SKM-1 treated with dmso at 0.1 percent for 144 hours (cell line): ENCODE measurements at regions not wholly inside any gene's neighbourhood (a gene's known extent, or its start where the extent isn't known, plus 50 kb on each side); places are given as distances from the start of the nearest gene placed in this dataset.

ENCODE experiments used
- DNase-seq: peaks from one replicate; lab custom pipeline; 2025; ENCODE audit not compliant: unreplicated experiment; lab: John Stamatoyannopoulos, UW

- no peak for DNase-seq
Observed at GRCh38 chr5:105392122-105392709, 1829.6 kb upstream of the NUDT12 start.

GRCh38 chr5:105380126-105380525 is 1817.5 kb upstream of the NUDT12 start:
- DNase-seq, result no peak

GRCh38 chr5:105371169-105371568 is 1808.6 kb upstream of the NUDT12 start:
- DNase-seq, result no peak

- no peak for DNase-seq
Observed at GRCh38 chr5:105350486-105351140, 1788.0 kb upstream of the NUDT12 start.

GRCh38 chr5:105331558-105331957 is 1769.0 kb upstream of the NUDT12 start:
- no peak for DNase-seq

- no peak for DNase-seq
Observed at GRCh38 chr5:105330185-105330584, 1767.6 kb upstream of the NUDT12 start.

- DNase-seq, result no peak
Observed at GRCh38 chr5:105304859-105305258, 1742.3 kb upstream of the NUDT12 start.

GRCh38 chr5:105288946-105289345 is 1726.4 kb upstream of the NUDT12 start:
- no peak for DNase-seq

- no peak for DNase-seq
Observed at GRCh38 chr5:105283134-105283533, 1720.5 kb upstream of the NUDT12 start.

GRCh38 chr5:105274079-105274478 is 1711.5 kb upstream of the NUDT12 start:
- no peak for DNase-seq

GRCh38 chr5:105263515-105263914 is 1700.9 kb upstream of the NUDT12 start:
- no peak for DNase-seq

GRCh38 chr5:105259581-105260217 is 1697.1 kb upstream of the NUDT12 start:
- no peak for DNase-seq

- DNase-seq, result no peak
Observed at GRCh38 chr5:105238561-105238960, 1676.0 kb upstream of the NUDT12 start.

- peak; percentile 10 for DNase-seq
Observed at GRCh38 chr5:105230516-105231157, 1668.0 kb upstream of the NUDT12 start.

- DNase-seq, result no peak
Observed at GRCh38 chr5:105218018-105218417, 1655.4 kb upstream of the NUDT12 start.

GRCh38 chr5:105213078-105213477 is 1650.5 kb upstream of the NUDT12 start:
- DNase-seq, result no peak

- no peak for DNase-seq
Observed at GRCh38 chr5:105207066-105207465, 1644.5 kb upstream of the NUDT12 start.

GRCh38 chr5:105197531-105197930 is 1634.9 kb upstream of the NUDT12 start:
- no peak for DNase-seq

- DNase-seq, result no peak
Observed at GRCh38 chr5:105195765-105196164, 1633.2 kb upstream of the NUDT12 start.

GRCh38 chr5:105172918-105173317 is 1610.3 kb upstream of the NUDT12 start:
- no peak for DNase-seq

GRCh38 chr5:105168806-105169205 is 1606.2 kb upstream of the NUDT12 start:
- no peak for DNase-seq

GRCh38 chr5:105167092-105167491 is 1604.5 kb upstream of the NUDT12 start:
- no peak for DNase-seq
